HepG2 (cell line): ENCODE measurements at regions not wholly inside any gene's neighbourhood (a gene's known extent, or its start where the extent isn't known, plus 50 kb on each side); places are given as distances from the start of the nearest gene placed in this dataset.
"Not testable (repeated sequence)": the region's sequence is repeated elsewhere in the genome, so short reads cannot be mapped to it uniquely, and the experiment has no call there.

ENCODE experiments used
- ATAC-seq: fragments of 200-7000 bp; cut with Tn5 transposase; 3 replicates; pipeline ENCODE4 v1.9.1; 2020; ENCODE audit warnings: mild to moderate bottlenecking, moderate library complexity
- BruUV-seq: library from RNA; stranded (reverse); fragments of 400-500 nt; replicated peaks from 2 replicates; lab custom pipeline; 2021; lab: Mats Ljungman, UMichigan
- CTCF ChIA-PET: fragments of 300-600 bp; formaldehyde crosslinking; extraction: SDS; loops from one replicate; lab custom pipeline; 2021; ENCODE audit warnings: low total read pairs, inconsistent platforms, low intra/inter-chr PET ratio; lab: Yijun Ruan, JAX
- POLR2A ChIA-PET: fragments of 350-600 bp; sonication (Branson Sonifier 250); formaldehyde crosslinking; loops from one replicate; lab custom pipeline; 2020; ENCODE audit warnings: antibody characterized with exemption, inconsistent platforms; lab: Yijun Ruan, JAX
- DNase-seq: peaks from one replicate; pipeline ENCODE4 v3.0.0-alpha.2; 2015; ENCODE audit warnings: low spot score
- FAIRE-seq: peaks from 3 replicates; lab custom pipeline; 2011; peaks lifted over from hg19 to GRCh38; lab: Jason Lieb, UNC
- H2AFZ ChIP-seq: one replicate; pipeline ENCODE4 v1.6.1; 2011; ENCODE audit warnings: low read length, inconsistent platforms
- H3K27ac ChIP-seq: fragments of 300-600 bp; 3 replicates; pipeline ENCODE4 v1.8.0; 2011; ENCODE audit warnings: mixed run types, mild to moderate bottlenecking, mixed read lengths, low read length, inconsistent platforms; ENCODE audit not compliant: insufficient read depth; ENCODE audit errors: extremely low read length
- H3K27me3 ChIP-seq, 2 experiments: fragments of 200-600 bp in 1 of 2; 2 replicates in 1 of 2; 3 replicates in 1 of 2; pipeline versions ENCODE4 v1.6.0 to v1.8.0; 2011; ENCODE audit warnings: low read length in 2 of 2, mild to moderate bottlenecking in 2 of 2, moderate library complexity in 2 of 2, inconsistent platforms in 1 of 2; ENCODE audit not compliant: insufficient read depth in 2 of 2, control insufficient read depth in 1 of 2
- H3K36me3 ChIP-seq, 2 experiments: fragments of 200-600 bp in 1 of 2; replicated peaks in 1 of 2; 2 replicates in 1 of 2; 3 replicates in 1 of 2; pipeline versions ENCODE4 v1.5.1 to v1.8.0; 2011; ENCODE audit warnings: low read length in 2 of 2, inconsistent platforms in 1 of 2; ENCODE audit not compliant: insufficient read depth in 2 of 2, control insufficient read depth in 1 of 2
- H3K4me1 ChIP-seq: 2 replicates; pipeline ENCODE4 v1.5.1; 2012; ENCODE audit warnings: low read length, inconsistent platforms; ENCODE audit not compliant: insufficient read depth
- H3K4me2 ChIP-seq: 2 replicates; pipeline ENCODE4 v1.6.0; 2011; ENCODE audit warnings: low read depth, low read length, inconsistent platforms
- H3K4me3 ChIP-seq, 3 experiments: fragments of 200-600 bp in 1 of 3; sonication (generic), shearing (Covaris generic) in 1 of 3; replicated peaks in 1 of 3; 2 replicates each; pipeline ENCODE4 v1.5.1; 2011 to 2016; ENCODE audit warnings: low read length in 3 of 3, inconsistent platforms in 2 of 3, low read depth in 2 of 3, mild to moderate bottlenecking in 2 of 3, control low read depth in 1 of 3, mixed read lengths in 1 of 3; ENCODE audit not compliant: insufficient read depth in 1 of 3
- H3K79me2 ChIP-seq: one replicate; pipeline ENCODE4 v1.6.1; 2011; ENCODE audit warnings: low read length, inconsistent platforms; ENCODE audit not compliant: insufficient read depth
- H3K9ac ChIP-seq: 2 replicates; pipeline ENCODE4 v1.6.0; 2011; ENCODE audit warnings: mild to moderate bottlenecking, low read depth, low read length, inconsistent platforms; ENCODE audit not compliant: insufficient read depth
- H3K9me3 ChIP-seq: 2 replicates; pipeline ENCODE4 v1.5.1; 2012; ENCODE audit warnings: mild to moderate bottlenecking, low read length
- H4K20me1 ChIP-seq: 2 replicates; pipeline ENCODE4 v1.6.0; 2011; ENCODE audit warnings: inconsistent platforms, mild to moderate bottlenecking, low read length, moderate library complexity; ENCODE audit not compliant: insufficient read depth
- SIN3A ChIP-seq: IDR thresholded peaks from 2 replicates; pipeline ENCODE4 v1.6.1; 2011; ENCODE audit warnings: low read depth, mild to moderate bottlenecking, control low read depth, low read length, borderline replicate concordance
- ZNF142 ChIP-seq: sonication (generic); formaldehyde crosslinking; IDR thresholded peaks from 2 replicates; pipeline ENCODE4 v1.4.0; 2020; ENCODE audit warnings: missing genetic modification reagents
- ZNF747 ChIP-seq: sonication (generic); formaldehyde crosslinking; IDR thresholded peaks from 2 replicates; pipeline ENCODE4 v1.8.1; 2023; ENCODE audit warnings: missing genetic modification reagents, mild to moderate bottlenecking, borderline replicate concordance
- ZNF839 ChIP-seq: sonication (generic); formaldehyde crosslinking; IDR thresholded peaks from 2 replicates; pipeline ENCODE4 v1.4.0; 2020; ENCODE audit warnings: missing genetic modification reagents, mild to moderate bottlenecking, borderline replicate concordance
- WGBS: methylation state at CpG from one replicate; pipeline ENCODE4 v1.1.6; 2017; ENCODE audit warnings: low lambda C conversion rate; 5-methylcytosine and 5-hydroxymethylcytosine counted together
- in situ Hi-C: cut with HindIII; loops from 2 replicates; pipeline ENCODE4 v1.10.0; 2017; ENCODE audit warnings: low pct_unique_long_range_greater_than_20kb; ENCODE audit not compliant: extremely low pct_ligation_motif_present
- intact Hi-C: fragments of 100-400 bp; cut with micrococcal nuclease; formaldehyde crosslinking; loops from one replicate; pipeline ENCODE4 v1.10.0; 2022; ENCODE audit not compliant: unreplicated experiment

DNA sequence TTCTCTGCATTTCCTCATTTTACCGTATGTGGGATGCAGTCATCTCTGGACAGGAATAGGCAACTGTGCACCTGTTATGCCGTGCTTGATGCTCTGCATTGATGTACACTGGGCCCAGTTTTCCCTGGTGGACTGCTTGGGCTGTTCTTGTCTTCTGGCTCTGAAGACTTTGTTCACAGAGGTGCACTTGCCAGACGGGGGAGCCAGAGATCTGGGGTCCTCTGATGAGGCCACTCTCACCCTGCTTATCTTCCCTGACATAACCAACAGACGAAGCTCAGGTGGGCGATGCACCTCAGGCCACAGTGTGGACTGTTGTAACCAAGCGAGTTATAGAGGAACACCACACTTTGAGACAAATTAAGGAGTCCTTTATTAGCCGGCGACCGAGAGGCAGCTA is 1864.6 kb upstream of the DEFB115 start:
- H2AFZ ChIP-seq, BruUV-seq, H3K36me3 ChIP-seq, intact Hi-C loops, H3K4me2 ChIP-seq, FAIRE-seq, H3K27me3 ChIP-seq, ATAC-seq, in situ Hi-C loops, H3K4me1 ChIP-seq, H3K79me2 ChIP-seq, DNase-seq, H3K4me3 ChIP-seq, H3K9ac ChIP-seq, H4K20me1 ChIP-seq, POLR2A ChIA-PET, H3K27ac ChIP-seq, CTCF ChIA-PET: not testable (repeated sequence)
- H3K9me3 ChIP-seq, result peaks cover 39% of the 10 kb centered on the region
- 18% methylated on average over 6 of the region's 9 CpGs for WGBS

- H3K4me2 ChIP-seq, result no peak overlapping the region
- CTCF ChIA-PET, result no interaction called here
- BruUV-seq, result no TSS peak
- 44% methylated on average over 25 of the region's 40 CpGs for WGBS
- no peaks in the 10 kb centered on the region for H4K20me1 ChIP-seq
- TF ChIP-seq ZNF747 (CRISPR knock-in tag), result no peak
- no peak for TF ChIP-seq ZNF142
- TF ChIP-seq SIN3A, result no peak
- TF ChIP-seq ZNF839 (CRISPR knock-in tag), result no peak
- no peak overlapping the region for H3K27ac ChIP-seq
- DNase-seq (no peak), ATAC-seq (no peak), FAIRE-seq (no peak)
- H3K36me3 ChIP-seq, result no peaks in the 10 kb centered on the region
- H3K9me3 ChIP-seq, result peaks cover 48% of the 10 kb centered on the region
- no peak overlapping the region for H2AFZ ChIP-seq
- H3K4me1 ChIP-seq, result no peaks in the 10 kb centered on the region
- in situ Hi-C loops (no loop called here), intact Hi-C loops (no loop called here)
- H3K79me2 ChIP-seq, result no peaks in the 10 kb centered on the region
- H3K4me3 ChIP-seq, result no peak overlapping the region
- H3K27me3 ChIP-seq, result no peaks in the 10 kb centered on the region
- H3K9ac ChIP-seq, result no peak overlapping the region
- POLR2A ChIA-PET, result no interaction called here
Measured at GRCh38 chr20:29408034-29408695, 1849.3 kb upstream of the DEFB115 start.

GRCh38 chr20:29408707-29409106 is 1848.8 kb upstream of the DEFB115 start:
- H3K9me3 ChIP-seq, result peaks cover 48% of the 10 kb centered on the region
- DNase-seq, intact Hi-C loops, H3K79me2 ChIP-seq, H4K20me1 ChIP-seq, H3K36me3 ChIP-seq, H3K27ac ChIP-seq, H3K4me1 ChIP-seq, H3K27me3 ChIP-seq, ATAC-seq, in situ Hi-C loops, H3K4me3 ChIP-seq, H3K9ac ChIP-seq, H3K4me2 ChIP-seq, H2AFZ ChIP-seq, BruUV-seq, FAIRE-seq, CTCF ChIA-PET, POLR2A ChIA-PET: not testable (repeated sequence)
- WGBS, result 55% methylated on average over 17 of the region's 17 CpGs
